ENCODE measurements at regions not wholly inside any gene's neighbourhood (a gene's known extent, or its start where the extent isn't known, plus 50 kb on each side); places are given as distances from the start of the nearest gene placed in this dataset.

DNA sequence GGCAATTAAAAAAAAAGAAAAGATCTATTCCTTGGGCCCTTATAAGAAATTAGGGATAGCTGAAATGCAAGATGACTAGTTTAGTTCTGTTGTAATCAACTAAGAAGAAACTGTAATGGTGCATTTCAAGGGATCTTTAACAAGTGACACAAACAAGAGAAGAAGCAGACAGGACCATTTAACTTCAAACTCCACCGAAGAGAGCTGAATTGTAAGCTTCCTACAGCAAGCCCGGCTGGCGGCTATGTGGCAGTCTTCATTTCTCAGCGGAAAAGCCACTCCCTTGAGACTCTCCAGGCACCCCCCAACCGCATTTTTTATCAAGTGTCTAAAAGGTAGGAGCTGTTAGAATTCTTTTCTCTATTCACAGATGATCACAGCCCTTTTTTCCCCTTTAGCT, 305.2 kb upstream of the ZNF507 start:
- TF ChIP-seq POLR2AphosphoS5 (IDR thresholded peaks at IDR 0.05; ENCODE audit: low read depth, low read length): no peak
- TF ChIP-seq POLR2A (IDR thresholded peaks at IDR 0.05; ENCODE audit: low read depth, low read length): no peak
- TF ChIP-seq SPI1 (IDR thresholded peaks at IDR 0.05; ENCODE audit: low read depth, low read length): no peak
